ENCODE measurements at regions not wholly inside any gene's neighbourhood (a gene's known extent, or its start where the extent isn't known, plus 50 kb on each side); places are given as distances from the start of the nearest gene placed in this dataset.
A peak's percentile ranks its signal among the peaks of the same experiment; 100 is the strongest.

DNA sequence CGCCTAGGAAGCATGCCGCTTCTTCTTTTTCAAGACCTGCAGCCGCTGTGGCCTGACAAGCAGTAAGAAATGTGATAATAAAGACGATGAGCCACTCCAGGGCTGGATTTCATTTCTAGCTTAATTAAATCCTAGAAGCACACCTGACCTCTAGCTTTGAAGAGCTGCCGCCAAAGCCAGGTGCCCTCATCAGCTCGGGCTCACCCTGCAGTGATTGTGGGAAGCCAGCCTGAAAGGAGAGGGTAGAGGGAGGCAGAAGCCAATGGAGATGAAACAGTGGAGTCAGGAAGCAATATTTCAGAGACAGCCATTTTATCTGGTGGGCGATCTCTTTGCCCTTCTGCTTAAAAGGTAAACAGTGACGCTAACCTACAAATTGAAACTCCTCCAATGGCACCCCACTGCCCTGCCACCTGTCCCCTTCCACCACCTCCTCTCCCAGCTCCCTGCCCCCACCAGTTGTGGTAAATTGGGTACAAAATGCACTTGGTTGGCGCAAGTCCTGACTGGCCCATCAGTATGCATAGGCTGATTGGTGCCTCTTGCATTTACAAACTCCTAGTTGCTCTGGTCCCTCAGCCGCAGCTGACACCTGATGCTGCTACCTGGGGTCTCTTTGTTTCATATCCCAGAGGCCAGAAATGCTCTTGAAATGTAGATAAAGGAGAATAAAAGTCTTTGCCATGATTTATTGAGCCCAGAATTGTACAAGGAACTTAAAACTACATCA is 385.3 kb downstream of the PDCD6IP start:
- DNase-seq (no peak), ATAC-seq (no peak)

DNA sequence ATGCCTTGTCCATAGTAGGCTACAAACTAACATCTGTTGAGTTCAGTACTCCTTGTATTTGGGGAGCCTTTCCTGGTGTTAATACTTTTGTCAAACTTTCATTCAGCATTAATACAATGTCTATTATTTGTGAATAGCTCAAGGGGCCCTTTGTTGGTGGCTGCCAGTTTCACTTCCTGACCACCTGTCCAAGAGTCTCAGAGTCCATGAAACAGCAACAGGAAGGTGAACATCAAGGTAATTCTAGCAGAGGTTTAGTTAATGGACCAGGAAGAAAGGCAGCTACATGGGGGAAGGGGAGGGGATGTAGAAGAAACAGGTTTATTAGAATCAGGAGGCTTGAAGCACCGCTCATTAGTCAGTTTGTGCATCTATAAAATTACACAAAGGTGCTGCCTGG is 386.9 kb downstream of the PDCD6IP start:
- ATAC-seq (no peak), DNase-seq (no peak)

DNA sequence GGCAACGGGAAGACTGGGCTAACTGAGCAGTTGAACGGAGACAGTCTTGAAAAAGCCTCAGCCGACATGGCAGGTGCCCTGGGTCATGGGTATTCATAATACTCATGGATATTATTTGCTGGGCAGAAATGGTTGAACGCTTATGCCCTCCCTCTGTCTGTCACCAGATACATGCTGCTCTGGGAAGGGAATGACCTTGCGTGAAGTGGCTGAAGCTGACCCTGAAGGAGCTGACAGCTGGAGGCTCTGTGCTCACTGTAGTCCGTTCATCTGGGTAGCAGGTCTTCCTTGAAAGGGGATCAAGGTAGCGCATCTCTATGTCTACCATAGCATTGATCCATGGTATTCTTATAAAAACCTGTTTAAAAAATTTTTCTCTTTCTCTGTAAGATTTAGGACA is 390.7 kb downstream of the PDCD6IP start:
- DNase-seq (no peak), ATAC-seq (no peak)

DNA sequence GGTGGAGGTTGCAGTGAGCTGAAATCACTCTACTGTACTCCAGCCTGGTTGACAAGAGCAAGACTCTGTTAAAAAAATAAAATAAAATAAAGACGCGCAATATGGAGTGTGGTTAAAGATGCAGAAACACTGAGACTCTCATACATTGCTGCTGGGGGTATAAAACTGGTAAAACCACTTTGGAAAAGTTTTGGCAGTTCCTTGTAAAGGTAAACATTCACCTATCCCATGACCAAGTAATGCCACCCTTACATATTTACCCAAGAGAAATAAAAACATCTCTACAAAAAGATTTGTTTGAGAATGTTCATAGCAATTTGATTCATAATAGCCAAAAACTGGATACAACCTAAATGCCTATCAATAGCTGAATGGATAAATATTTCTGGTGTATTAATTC is 398.5 kb downstream of the PDCD6IP start:
- ATAC-seq = no peak
- no peak for DNase-seq

DNA sequence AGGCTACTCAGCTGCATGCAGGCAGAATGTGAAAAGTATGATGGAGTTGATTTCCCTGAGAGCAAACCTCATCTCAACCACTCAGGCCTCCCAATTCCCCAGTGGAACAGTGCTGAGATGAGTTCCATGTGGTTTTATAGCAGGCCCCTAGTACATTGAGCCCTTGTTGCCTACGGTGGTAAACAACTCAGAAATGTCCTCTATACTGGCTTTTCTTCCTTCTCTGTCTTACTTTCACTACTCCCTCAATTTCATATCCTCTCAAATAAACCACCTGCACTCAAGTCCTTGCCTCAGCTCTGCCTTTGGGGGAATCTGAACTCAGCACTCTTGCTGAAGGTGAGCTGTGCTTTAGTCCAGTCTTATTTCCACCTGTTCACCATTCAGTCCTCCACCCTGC is 399.9 kb downstream of the PDCD6IP start:
- no peak for ATAC-seq
- no peak for DNase-seq

DNA sequence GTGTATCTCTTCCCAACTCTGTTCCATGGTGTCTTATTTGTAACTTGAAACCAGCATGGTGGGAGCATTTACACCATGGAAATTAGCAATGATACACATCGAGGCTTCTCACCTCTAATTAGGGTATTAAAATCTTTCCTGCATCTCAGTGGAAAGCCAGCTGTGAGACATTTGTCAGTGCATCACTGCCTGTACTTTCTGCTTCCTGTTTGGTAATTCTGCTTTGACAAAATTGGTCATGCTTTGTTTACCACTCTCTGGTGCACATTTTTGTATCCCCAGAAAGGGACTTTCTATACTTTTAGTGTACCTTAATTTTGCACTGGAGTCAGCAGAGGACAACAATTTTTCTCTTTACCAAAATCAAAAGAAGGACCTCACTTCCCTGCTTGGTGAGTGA is 402.1 kb downstream of the PDCD6IP start:
- ATAC-seq (no peak), DNase-seq (no peak)

DNA sequence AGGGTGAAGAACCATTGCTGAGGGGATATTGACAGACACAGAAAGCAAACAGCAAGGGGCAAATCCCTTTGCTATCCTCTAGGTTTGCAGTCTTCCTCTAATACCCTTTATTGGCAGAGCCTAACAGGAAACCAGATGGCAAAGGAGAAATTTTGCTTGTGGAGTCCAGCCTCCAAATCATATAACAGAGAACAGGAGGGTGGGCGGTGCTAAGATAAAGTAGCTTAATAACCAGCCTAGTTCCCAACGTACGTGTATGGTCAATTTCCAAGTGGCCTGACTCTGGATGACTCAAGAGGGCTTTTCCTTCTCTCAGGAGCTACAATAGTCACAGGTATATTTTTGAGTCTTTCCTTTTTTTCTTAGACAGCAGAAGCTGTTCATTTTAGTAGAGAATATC is 404.5 kb downstream of the PDCD6IP start:
- DNase-seq (no peak), ATAC-seq (no peak)

DNA sequence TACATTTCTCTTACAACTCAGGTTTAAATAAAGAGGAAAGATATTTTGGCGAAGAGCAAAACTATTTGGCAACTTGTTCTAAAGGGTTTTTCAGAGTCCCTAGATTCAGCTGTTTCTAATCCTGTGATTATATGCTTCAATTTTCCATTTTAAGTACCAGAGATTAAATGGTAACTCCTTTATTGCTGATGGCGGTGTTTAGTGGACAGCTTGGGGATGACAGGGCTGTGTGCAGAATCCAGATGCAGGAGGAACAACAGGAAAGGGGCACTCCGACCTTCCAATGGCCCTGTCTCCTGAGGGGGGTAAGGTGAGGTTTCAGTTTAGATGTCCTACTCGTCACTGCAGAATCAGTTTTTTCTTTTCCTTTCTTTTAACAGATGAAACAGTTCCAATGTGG is 405.0 kb downstream of the PDCD6IP start:
- DNase-seq = no peak
- no peak for ATAC-seq

DNA sequence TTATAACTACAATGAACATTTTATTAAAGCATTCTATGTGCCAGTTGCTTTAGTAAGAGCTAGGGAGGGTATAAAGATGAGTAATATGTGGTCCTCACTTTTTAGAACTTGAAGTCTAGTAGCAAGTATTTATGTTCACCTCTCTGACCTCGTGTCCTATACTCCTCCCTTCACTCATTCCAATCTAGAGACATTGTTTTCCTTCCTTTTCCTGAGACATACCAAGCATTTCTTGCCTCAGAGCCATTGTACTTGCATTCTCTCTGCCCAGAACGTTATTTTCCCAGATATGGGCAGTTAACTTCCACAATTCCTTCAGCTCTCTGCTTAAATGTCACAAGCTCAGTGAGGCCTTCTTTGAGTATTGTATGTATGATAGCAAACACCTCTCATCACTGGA is 408.6 kb downstream of the PDCD6IP start:
- no peak for ATAC-seq
- no peak for DNase-seq

DNA sequence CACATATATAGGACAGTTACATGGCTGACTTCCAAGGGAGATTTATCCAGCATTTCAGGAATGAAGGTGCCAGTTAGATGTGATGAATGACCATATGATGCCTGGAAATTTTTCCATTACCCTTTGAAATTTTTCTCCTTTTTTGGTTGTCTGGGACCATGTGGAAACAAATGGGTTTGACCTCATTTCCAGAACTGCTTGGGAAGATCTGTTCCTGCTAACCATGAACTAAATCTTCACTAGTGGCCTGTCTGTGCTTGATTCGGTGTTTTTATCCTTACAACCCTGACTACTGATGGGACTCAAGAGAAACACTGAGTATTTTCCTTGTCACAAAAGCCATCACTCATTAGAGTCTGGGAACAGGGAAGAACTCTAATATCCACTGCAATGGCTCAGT is 409.4 kb downstream of the PDCD6IP start:
- DNase-seq (no peak), ATAC-seq (no peak)

DNA sequence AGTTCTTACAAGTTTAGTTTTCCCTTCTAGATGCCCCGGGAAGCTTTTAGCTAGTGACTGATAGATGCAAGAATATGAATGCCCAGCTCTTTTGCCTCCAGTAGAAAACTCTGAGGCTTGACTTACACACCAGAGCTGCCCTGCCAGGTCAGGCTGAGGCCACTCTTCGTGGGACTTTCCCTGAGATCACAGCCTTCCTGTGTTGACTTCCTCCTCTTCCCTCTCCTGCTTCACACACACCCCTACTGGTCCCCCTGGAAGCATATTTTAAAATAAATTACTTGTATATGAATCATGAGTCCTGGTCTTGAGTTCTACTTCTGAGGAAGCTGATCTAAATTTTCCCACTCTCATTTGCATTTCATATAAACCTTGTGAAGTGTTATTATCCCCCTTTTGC is 413.7 kb downstream of the PDCD6IP start:
- DNase-seq (no peak), ATAC-seq (peak; percentile 36)

DNA sequence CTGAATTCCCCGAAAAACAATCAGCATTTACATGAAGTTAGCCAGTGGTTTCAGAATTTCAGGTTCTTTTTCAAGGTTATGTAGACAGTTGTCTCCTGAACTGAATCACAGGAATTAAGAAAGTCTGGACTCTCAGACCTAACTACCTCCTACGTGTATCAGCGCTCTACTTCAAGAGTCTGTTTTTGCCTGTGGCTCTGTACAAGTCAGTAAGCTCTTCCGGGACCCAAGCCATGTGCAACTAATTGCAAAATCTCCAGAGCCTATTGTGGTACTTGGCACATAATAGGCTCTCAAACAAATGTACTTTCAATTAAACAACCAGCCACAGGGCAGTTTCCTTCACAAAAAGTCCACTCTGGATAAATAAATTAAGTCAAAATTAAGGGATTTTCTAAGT is 414.2 kb downstream of the PDCD6IP start:
- ATAC-seq = no peak
- no peak for DNase-seq

DNA sequence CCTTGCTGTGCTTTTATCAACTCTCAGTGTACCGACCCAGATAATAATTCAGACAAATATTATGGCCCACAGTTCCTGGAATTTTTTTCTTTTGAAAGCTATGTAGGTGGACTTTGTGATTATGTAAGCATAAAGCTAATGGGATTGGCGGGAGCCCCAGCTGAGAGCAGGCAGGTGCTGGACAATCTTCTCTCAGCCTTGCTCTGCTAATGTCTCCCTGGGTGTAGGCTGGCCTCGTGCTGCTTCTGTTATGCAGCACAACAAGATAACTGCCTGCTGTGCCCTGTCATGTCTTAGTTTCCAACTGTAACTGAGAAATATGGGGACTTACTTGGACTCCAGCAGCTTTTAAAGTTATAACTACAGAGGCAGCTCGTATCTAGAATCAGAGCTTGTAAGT is 415.0 kb downstream of the PDCD6IP start:
- DNase-seq (no peak), ATAC-seq (no peak)

DNA sequence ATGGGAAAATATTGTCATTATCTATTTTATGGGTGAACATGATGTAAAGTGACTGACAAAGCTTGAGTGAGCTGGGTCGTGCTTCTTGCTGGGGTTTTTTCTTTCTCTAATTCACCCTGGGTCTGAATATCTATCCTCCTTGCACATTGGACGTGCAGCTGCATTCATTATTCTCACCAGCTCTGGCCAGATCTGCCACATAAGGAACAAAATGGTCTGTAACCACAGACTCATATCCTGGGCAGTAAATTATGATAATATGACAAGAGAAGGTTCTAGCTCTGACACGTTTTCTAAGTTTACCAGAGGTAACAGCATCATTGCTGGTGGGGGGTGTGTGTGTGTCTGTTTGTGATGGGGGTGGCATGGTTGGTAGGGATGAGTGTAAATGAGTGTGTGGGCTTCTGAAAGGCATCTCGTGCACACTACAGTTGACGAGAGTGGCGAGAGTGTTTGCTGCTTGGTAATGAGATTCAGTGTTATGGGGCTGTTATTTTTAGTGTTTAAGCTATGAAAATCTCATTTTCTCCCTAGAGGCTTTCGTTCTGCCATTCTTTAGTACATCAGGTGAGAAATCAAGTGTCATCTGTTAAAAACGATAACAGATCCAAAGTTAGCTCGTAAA is 418.4 kb downstream of the PDCD6IP start:
- ATAC-seq (no peak), DNase-seq (no peak)

DNA sequence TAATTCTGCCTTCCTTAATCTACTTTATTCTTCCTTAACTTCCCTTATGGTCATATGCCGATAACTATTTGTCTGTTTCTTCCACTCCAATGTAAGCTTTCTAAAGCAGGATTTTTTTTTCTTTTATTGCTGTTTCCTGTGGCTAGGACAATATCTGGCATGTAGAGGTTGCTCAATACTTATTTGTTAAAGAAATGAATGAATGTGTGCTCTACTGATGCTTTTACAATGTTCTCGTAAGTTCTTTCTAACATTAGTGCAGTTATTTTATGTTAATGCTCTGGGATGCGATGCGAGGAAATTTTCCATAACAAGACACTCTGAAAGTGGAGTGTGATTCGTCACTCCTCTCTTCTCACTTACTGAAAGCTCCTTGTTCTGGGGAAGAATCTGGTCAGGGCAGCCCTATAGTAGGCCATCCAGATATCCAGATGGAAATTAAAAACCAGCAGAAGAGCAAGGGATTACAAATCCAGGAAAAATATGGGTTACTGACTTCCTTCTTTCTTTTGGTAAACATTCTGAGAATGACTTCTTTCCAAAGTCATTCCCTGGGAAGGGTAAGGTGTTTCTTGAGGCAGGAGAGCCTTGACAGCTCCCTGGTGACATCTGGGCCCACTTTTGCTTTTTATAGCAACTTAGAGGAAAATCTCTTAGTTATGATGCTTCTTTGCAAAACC is 420.4 kb downstream of the PDCD6IP start:
- DNase-seq = no peak
- no peak for ATAC-seq

DNA sequence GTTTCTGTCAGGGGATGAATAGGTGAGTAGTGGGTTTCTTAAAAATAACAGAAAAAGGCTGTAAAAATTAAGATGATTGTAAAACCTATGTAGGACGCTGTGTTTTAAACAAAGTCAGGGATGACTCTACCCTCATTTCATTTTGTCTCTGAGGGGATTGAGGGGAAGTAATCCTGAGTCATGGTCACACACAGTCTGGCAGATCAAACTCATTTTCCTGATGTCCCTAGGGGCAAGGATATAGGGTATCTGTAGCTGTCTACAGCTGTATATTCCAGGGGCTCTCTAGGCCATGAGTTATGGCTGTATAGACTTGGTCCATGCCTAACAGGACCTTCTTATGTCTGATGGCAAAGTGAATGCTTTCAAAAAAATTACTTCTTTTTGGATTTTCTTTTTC is 421.1 kb downstream of the PDCD6IP start:
- ATAC-seq (no peak), DNase-seq (no peak)

DNA sequence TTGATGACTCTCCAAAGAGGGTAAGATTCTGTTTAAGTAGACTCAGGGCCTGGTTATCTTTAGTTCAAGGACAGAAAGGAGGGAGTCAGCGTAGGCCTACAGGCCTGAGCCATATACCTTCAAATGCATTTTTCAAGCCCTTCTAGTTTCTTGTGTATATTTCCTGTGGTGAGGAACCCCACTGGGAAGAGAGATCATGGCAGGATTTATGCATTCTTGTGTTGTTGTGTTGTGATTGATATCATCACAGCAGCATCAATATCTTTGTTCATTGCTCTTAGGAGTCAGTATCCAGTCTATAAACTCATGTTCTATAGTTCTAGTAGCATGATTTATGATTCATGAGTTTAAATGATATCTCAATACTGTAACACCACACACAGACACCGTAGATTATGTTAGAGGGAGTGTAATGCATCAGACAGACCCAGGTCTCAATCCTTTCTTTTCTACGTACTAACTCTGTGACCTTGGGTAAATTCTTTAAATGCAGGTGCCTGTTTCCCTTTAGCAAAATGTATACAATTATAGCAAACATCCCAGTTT is 427.5 kb downstream of the PDCD6IP start:
- no peak for ATAC-seq
- DNase-seq = no peak

DNA sequence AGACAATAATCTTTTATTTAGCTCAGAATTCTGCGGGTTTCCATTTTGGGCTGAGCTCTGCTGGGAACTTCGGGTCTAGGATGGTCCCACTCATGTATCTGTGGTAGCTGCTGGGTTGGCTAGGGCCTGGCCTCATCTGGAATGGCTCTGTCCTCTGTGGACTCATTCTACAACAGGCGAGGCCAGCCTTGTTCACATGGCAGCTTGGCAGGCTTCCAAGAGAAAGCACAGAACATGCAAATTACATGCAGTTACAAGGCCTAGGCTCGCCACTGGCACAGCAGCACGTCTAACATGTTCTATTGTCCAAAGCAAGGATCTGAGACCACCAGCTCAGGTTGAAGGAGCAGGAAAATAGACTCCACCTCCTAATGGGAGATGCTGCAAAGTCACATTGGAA is 431.4 kb downstream of the PDCD6IP start:
- ATAC-seq = no peak
- no peak for DNase-seq

DNA sequence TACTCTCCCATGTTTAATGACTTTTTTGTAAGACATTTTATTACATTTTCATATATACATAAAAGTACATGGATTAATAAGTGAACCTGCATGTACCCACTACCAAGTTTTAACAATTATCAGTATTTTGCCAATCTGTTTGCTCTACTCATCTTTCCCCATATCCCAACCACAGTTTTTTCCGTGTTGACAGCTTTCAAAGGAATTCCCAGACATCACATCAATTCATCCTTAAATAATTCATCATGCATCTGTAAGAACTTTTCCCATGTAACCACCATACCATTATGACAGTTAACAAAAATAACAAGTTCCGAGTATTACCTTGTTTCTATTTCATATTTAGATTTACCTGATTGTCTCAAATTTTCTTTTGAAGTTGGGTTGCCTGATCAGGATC is 436.7 kb downstream of the PDCD6IP start:
- ATAC-seq = no peak
- no peak for DNase-seq

DNA sequence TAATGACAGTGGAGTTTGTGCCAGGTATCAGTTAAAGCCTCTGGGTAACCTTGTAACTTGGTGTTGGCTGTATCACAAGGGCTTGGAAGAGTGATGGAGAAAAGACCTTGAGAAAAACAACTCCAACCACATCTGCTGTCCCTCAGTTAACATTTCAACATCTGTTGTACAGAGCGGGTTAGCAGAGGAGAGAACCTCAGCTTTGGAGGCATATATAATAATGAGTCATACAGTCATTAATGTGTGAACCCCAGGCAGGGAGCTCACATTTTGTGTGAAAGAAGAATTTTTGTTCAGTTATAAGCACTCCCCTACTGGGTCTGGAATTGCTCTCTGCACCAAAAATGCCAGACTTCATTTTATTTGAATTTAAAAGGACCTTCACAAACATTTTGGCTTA is 439.5 kb downstream of the PDCD6IP start:
- no peak for ATAC-seq
- DNase-seq = no peak

DNA sequence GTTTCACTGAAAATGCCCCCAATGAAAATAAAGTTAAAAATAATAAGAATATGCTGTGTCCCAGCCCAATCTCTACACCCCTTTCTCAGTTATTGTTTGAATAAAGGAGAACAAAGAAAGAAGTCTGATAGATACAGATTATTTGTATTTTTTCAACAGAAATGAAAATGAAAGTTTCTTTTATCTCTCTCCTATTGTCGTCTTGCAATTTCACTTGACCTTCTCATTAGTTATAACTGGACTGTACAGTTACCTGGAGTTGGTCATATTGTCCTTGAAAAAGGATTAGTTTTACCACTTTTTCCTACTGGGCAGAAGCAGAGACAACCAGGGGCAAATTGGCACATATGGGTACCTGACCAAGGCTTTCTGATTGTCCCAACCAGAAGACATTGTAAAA is 440.0 kb downstream of the PDCD6IP start:
- DNase-seq (no peak), ATAC-seq (no peak)

DNA sequence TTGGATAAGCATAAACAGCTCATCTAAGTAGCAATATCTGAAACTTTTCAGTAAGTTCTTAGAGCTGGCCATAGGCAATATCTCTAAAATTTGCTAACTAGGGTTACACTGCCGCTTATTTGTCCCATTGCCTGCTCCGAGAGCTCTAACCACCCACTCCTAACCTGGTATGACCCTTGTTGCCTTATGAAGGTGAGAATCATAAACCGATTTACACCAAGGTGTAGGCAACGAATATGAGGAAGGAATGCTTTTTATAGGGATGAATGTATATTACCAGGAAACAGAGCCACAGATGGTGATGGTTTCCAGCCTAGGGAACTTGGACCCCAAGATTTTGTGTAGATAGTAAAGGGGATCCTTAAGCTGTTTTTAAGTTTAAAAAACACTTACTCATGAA is 440.9 kb downstream of the PDCD6IP start:
- ATAC-seq = no peak
- no peak for DNase-seq

DNA sequence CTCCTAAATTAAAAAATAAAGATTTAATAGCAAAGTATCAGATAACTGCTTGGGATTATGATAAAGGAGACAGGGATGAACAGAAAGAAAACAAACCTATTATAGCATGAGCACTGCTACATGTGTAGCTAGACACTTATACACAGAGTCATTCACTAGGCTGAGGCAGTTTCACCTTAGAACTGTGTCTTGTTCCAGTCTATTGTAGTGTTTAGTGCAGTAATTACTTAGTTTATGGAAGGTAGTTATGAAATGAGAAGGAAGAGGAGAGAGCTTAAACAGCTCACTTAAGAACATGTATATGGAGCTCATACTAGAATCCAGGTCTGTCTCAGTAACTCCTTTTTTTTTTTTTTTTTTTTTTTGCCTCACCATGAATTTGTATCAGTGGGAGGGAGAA is 441.4 kb downstream of the PDCD6IP start:
- ATAC-seq = no peak
- no peak for DNase-seq

DNA sequence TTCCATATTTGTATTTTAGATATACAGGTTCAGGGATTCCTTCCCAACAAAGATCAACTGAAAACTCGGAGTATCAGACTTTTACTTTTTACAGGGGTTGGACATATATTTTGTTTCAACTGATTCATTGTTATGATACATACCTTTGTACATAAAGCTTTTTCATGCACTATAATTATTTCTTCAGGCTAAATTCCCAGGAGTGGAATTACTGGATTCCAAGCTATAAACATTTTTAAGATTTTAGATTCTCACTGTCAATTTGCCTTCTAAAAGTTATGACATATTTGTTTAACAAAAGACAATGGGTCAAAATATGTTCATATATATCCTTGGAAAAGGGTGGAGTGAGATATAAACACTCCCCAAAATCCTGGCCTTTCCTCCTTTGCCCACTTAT is 449.0 kb downstream of the PDCD6IP start:
- ATAC-seq (no peak), DNase-seq (no peak)

Data from stimulated activated naive CD8-positive, alpha-beta T cell treated with anti-CD3 and anti-CD28 coated beads, Interleukin-15, Interleukin-2, amounts not matched to agents 100 U/mL and 50 U/mL, for 24 hours (primary cell).